Hepatic stellate cell (primary cell): ENCODE measurements at regions not wholly inside any gene's neighbourhood (a gene's known extent, or its start where the extent isn't known, plus 50 kb on each side); places are given as distances from the start of the nearest gene placed in this dataset.
"Not testable (repeated sequence)": the region's sequence is repeated elsewhere in the genome, so short reads cannot be mapped to it uniquely, and the experiment has no call there.

Source experiments
- DNase-seq: peaks from one replicate; pipeline ENCODE4 v3.0.0; 2011; ENCODE audit warnings: low spot score

GRCh38 chr2:175829741-175830140, 172.3 kb downstream of the LNPK start:
- no peak for DNase-seq

- no peak for DNase-seq
These were observed 174.2 kb downstream of the LNPK start for GRCh38 chr2:175827856-175828255.

- DNase-seq: no peak
These were observed 177.8 kb downstream of the LNPK start for GRCh38 chr2:175824243-175824642.

DNA sequence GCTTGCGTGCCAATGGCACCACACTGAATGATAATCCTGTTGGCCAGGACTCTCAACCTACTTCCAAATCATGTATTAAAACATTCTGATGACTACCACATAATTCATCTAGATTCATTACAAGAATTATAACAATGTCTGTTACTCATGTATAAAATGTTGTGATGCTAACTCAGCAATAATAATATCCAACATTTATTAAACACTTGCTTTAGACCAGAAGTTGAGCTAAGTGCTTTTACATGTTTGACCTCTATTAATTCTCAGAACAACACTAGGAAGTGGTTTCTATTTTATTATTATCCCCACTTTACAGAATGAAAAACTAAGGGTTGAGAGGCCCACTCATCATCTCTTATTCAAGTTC, 178.4 kb downstream of the LNPK start:
- DNase-seq: no peak

DNA sequence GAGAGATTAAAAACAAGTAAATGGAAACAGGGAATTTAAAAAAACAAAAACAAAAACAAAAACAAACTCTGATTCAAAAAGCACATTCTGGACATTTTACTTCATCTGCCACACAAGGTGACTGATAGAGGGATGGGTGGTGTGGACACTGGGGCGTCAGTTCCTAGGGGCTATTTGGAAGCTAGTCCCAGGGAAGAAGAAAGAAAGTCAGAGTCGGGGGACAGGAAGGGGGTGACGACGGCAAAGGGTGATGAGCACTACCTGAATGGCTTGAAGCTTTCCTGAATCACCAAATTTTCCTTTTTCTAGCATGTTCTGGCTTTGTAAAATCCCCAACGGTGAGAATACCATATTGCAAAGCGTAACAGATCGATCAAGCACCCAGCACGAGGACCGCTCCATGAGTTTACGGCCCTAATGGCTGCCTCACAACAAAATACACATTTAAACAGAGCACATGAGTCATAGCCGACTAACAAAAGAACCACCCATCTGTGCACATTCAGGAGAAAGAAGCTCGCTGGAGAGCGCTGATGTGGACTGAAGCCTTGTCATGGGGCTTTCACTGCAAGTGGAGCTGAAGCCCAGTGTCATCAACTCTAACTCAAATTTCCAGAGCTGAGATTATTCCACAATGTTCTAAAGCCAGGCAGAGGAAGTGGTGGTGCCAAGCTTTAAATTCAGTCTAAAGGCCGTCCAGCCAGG, 178.9 kb downstream of the LNPK start:
- no peak for DNase-seq

- DNase-seq: no peak
These were observed 184.8 kb downstream of the LNPK start for GRCh38 chr2:175817221-175817620.

DNA sequence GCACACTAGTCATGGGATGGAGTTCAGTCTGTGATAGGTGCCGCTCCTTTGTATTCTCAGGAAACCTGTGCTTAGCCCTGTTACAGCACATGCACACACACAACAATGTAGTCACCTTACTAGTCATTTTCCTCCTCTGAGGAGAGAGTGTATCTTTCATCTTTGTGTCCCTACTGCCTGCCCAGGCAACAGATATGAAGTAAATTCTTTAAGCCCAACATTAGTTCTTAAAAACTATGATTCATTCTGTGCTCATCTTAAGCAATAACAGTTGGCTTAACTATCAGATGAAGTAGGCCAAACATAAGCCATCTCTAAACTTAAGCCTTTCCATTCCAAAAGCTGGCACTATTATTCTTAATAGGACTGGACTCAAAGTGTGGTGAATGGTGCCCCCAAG, 186.5 kb downstream of the LNPK start:
- DNase-seq: no peak

- DNase-seq: no peak
These were observed 190.1 kb downstream of the LNPK start for GRCh38 chr2:175811971-175812370.

GRCh38 chr2:175808858-175809257, 193.2 kb downstream of the LNPK start:
- no peak for DNase-seq

DNA sequence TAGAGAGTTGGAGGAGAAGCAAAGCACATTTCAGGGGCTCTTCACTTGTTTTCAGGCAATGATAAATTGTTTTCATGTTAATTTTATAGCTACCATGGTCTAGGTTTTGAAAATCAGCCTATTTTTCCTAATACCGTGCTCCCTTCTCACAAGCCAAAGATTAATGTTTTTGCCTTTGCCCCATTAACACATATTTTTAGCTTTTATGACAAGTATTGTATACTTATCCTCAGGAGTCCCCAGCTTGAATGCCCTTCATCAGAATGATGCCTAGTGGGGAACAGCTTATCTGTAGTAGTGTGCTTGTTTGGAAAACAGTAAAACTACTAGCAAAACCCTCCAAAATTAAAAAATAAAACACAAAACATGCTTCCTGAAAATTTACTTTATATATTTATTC, 194.0 kb downstream of the LNPK start:
- DNase-seq: no peak

GRCh38 chr2:175807031-175807873, 194.8 kb downstream of the LNPK start:
- DNase-seq: no peak

GRCh38 chr2:175806570-175806969, 195.5 kb downstream of the LNPK start:
- no peak for DNase-seq

DNA sequence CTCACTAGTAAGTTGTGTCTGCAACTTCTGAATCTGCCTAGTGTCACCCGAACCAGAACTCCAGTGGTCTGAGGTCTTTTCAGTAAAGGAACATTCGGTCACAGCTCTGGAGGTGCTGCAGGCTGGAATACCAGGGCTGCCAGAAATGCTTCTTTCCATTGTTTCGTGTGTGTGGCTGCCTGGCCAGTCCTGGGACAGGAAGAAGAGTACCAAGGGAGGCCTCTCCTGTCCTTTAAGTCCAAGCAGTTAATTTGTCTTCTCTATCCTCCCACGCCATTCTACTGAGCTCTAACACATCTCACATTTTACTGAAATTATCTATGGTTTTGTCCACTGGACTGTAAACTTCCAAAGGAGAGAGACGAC, 196.0 kb downstream of the LNPK start:
- DNase-seq: no peak

GRCh38 chr2:175805442-175806124, 196.5 kb downstream of the LNPK start:
- DNase-seq: no peak

GRCh38 chr2:175804122-175804521, 197.9 kb downstream of the LNPK start:
- DNase-seq: no peak

GRCh38 chr2:175796422-175796821, 205.6 kb downstream of the LNPK start:
- not testable (repeated sequence) for DNase-seq

DNA sequence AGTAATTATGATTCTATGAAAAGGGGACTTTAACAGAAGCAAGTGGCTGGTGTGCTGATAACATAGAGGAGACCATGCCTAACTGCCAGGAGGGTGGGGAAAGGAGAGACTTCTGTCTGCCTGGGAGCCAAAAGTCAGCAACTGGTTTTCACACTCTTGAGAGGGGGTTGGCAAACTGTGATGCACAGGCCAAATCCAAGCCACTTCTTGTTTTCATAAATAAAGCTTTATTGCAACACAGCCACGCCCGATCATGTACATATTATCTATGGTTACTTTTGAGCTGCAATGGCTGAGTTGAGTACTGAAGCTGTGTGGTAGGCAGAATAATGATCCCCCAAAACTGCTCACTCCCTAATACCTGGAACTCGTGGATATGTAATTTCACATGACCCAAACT, 208.4 kb downstream of the LNPK start:
- DNase-seq: no peak

GRCh38 chr2:175792881-175793280, 209.2 kb downstream of the LNPK start:
- no peak for DNase-seq

DNA sequence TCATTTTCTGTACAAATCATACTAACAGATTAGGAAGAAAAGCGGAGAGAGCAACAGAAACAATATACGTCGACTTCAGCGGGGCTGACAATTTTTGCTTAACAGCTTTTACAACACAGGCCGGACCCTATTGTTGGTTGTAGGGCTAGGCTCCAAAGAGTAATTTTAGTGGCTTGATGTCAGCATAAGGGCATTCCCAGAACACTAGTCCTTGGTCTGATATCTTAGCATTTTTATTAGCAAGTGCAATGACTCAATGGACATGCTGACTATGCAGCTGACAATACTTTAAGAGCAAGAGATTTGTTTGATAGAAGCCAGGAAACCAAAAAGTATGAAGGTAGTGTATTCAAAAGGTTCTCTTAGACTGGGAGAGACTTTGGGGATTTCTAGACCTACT, 209.9 kb downstream of the LNPK start:
- no peak for DNase-seq

DNA sequence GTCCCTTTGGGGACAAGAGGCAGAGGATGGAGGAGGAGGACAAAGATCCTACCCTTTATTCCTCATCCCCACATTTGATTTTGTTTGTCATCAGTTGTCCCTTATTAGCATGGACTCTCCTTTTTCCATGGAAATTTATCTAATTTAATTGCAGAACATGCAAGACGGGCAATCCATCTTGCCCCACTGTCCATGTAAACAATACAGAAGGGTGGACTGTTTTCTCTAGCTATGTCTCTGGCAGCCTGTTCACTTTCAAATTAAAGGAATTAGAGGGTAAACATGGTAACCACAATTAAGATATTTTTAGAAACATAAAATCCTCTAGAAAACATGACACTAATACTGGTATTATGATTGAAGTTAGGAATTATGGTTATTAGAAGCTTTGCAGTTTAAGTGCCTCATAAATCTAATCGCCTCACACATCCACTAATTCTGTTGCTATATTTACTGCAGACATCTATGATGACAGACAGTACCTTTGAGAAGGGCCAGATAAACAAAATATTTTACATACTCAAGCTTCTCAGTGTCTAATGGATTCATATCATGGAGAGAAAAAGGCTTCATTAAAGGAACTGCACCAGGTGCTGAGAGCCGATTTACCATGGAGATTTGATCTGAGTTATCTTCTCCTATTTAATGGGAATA, 215.5 kb downstream of the LNPK start:
- DNase-seq: no peak

- DNase-seq: not testable (repeated sequence)
These were observed 224.7 kb downstream of the LNPK start for GRCh38 chr2:175777337-175777736.

GRCh38 chr2:175769200-175769599, 232.9 kb downstream of the LNPK start:
- DNase-seq: no peak

DNA sequence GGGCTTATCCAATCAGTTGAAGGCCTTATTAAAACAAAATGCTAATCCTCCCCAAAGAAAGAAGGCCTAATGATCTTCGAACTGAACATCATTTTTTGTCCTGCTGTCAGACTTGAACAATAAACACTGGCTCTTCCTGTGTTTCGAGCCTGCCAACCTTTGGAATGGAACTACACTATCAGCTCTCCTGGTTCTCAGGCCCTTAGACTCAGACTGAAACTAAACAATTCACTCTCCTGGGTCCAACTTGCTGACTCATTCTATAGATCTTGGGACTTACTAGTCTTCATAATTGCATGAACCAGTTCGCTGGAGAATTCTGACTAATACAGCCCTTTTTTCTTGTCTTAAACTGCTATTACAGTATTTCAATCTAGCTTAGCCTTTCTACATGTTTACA, 235.2 kb downstream of the LNPK start:
- no peak for DNase-seq
